GM23248 (cell line): ENCODE measurements at regions not wholly inside any gene's neighbourhood (a gene's known extent, or its start where the extent isn't known, plus 50 kb on each side); places are given as distances from the start of the nearest gene placed in this dataset.

ENCODE experiments used
- DNase-seq: peaks from one replicate; pipeline ENCODE4 v3.0.0-alpha.2; 2015
- H2AFZ ChIP-seq: fragments of 200-600 bp; sonication (generic); 2 replicates; pipeline ENCODE4 v1.6.1; 2016; ENCODE audit warnings: antibody characterized with exemption
- H3F3A ChIP-seq: fragments of 200-600 bp; sonication (generic); 2 replicates; pipeline ENCODE4 v1.6.1; 2016; ENCODE audit warnings: mild to moderate bottlenecking, antibody characterized with exemption, mixed run types; ENCODE audit not compliant: insufficient read depth
- H3K27ac ChIP-seq: fragments of 200-600 bp; sonication (generic); 2 replicates; pipeline ENCODE4 v1.5.1; 2016; ENCODE audit warnings: mild to moderate bottlenecking
- H3K27me3 ChIP-seq: fragments of 200-600 bp; sonication (generic); replicated peaks from 2 replicates; pipeline ENCODE4 v1.6.1; 2016; ENCODE audit warnings: mild to moderate bottlenecking; ENCODE audit not compliant: insufficient read depth
- H3K36me3 ChIP-seq: fragments of 200-600 bp; sonication (generic); 2 replicates; pipeline ENCODE4 v1.6.1; 2016; ENCODE audit warnings: low read depth, mild to moderate bottlenecking
- H3K4me1 ChIP-seq: fragments of 200-600 bp; sonication (generic); 2 replicates; pipeline ENCODE4 v1.6.1; 2016; ENCODE audit warnings: mild to moderate bottlenecking; ENCODE audit not compliant: insufficient read depth
- H3K4me2 ChIP-seq: fragments of 200-600 bp; sonication (generic); one replicate; pipeline ENCODE4 v1.6.1; 2016; ENCODE audit warnings: mild to moderate bottlenecking; ENCODE audit not compliant: unreplicated experiment
- H3K4me3 ChIP-seq: fragments of 200-600 bp; sonication (generic); 2 replicates; pipeline ENCODE4 v1.5.1; 2016; ENCODE audit warnings: mild to moderate bottlenecking
- H3K79me2 ChIP-seq: fragments of 200-600 bp; sonication (generic); 2 replicates; pipeline ENCODE4 v1.6.1; 2016; ENCODE audit warnings: mild to moderate bottlenecking; ENCODE audit not compliant: insufficient read depth
- H3K9ac ChIP-seq: fragments of 200-600 bp; sonication (generic); 2 replicates; pipeline ENCODE4 v1.6.1; 2016; ENCODE audit warnings: mild to moderate bottlenecking
- H3K9me2 ChIP-seq: fragments of 200-600 bp; sonication (generic); 2 replicates; pipeline ENCODE4 v1.6.1; 2016; ENCODE audit warnings: mixed run types, mild to moderate bottlenecking, moderate library complexity; ENCODE audit not compliant: insufficient read depth
- H3K9me3 ChIP-seq: fragments of 200-600 bp; sonication (generic); one replicate; pipeline ENCODE4 v1.6.1; 2017; ENCODE audit warnings: low read depth
- H4K20me1 ChIP-seq: fragments of 200-600 bp; sonication (generic); 2 replicates; pipeline ENCODE4 v1.6.0; 2016; ENCODE audit not compliant: insufficient read depth
- EZH2 ChIP-seq: fragments of 200-600 bp; sonication (generic); IDR thresholded peaks from 2 replicates; pipeline ENCODE4 v1.6.1; 2018; ENCODE audit warnings: antibody characterized with exemption, mild to moderate bottlenecking; ENCODE audit not compliant: insufficient read depth, poor library complexity, severe bottlenecking
- EZH2phosphoT487 ChIP-seq: fragments of 200-600 bp; sonication (generic); IDR thresholded peaks from 2 replicates; pipeline ENCODE4 v1.6.1; 2018; ENCODE audit warnings: antibody characterized with exemption, moderate library complexity, mild to moderate bottlenecking, low read depth; ENCODE audit not compliant: insufficient read depth
- WGBS, 2 experiments: methylation state at CpG; one replicate each; pipeline ENCODE4 v1.1.6; 2015 to 2017; ENCODE audit warnings: low lambda C conversion rate in 2 of 2, low coverage in 1 of 2; ENCODE audit errors: missing lambda C conversion rate in 2 of 2; 5-methylcytosine and 5-hydroxymethylcytosine counted together
- in situ Hi-C: fragments of 300-500 bp; cut with MboI; formaldehyde crosslinking; loops from 2 replicates; pipeline ENCODE4 v1.15.0; 2020

- peak; percentile 97 for DNase-seq
- Histone ChIP-seq H3K79me2 (no peaks in the 10 kb centered on the region), H2AFZ (peak overlapping the region; percentile 30), H3K9ac (peak overlapping the region; percentile 59), H3K4me2 (peak overlapping the region; percentile 84), H3K4me1 (peaks cover 44% of the 10 kb centered on the region), H3K9me3 (no peaks in the 10 kb centered on the region), H3K9me2 (no peaks in the 10 kb centered on the region), H3K27me3 (no peaks in the 10 kb centered on the region), H3F3A (peaks cover 35% of the 10 kb centered on the region), H3K36me3 (no peaks in the 10 kb centered on the region), H4K20me1 (no peaks in the 10 kb centered on the region), H3K4me3 (peak overlapping the region; percentile 58), H3K27ac (peak overlapping the region; percentile 85)
- 28 to 30% methylated on average over 7 of the region's 7 CpGs for WGBS, 2 experiments
- in situ Hi-C loops = loop anchor here (25.0 kb wide), 1 partner anchor 570 kb away; the partner anchor contains the start of gene KLF4
- TF ChIP-seq EZH2 (no peak), EZH2phosphoT487 (0 out of 2 replicates have a peak, but pooled peaks have one; percentile 0)
Measured at GRCh38 chr9:108057421-108058134, 568.0 kb upstream of the KLF4 start.

GRCh38 chr9:108056805-108057386 is 567.3 kb upstream of the KLF4 start:
- Histone ChIP-seq H3K27me3 (no peaks in the 10 kb centered on the region), H3K4me1 (peaks cover 44% of the 10 kb centered on the region)
- DNase-seq = peak; percentile 90

GRCh38 chr9:108056084-108056804 is 566.7 kb upstream of the KLF4 start:
- Histone ChIP-seq H3K9me2 (no peaks in the 10 kb centered on the region), H3K79me2 (no peaks in the 10 kb centered on the region), H3K36me3 (no peaks in the 10 kb centered on the region), H3F3A (peaks cover 35% of the 10 kb centered on the region), H3K27ac (peak overlapping the region; percentile 85), H3K4me3 (peak overlapping the region; percentile 58), H3K27me3 (no peaks in the 10 kb centered on the region), H3K4me1 (peaks cover 44% of the 10 kb centered on the region), H3K9me3 (no peaks in the 10 kb centered on the region), H4K20me1 (no peaks in the 10 kb centered on the region), H2AFZ (no peak overlapping the region), H3K4me2 (peak overlapping the region; percentile 84), H3K9ac (peak overlapping the region; percentile 59)
- peak; percentile 74 for DNase-seq
- TF ChIP-seq EZH2phosphoT487 = no peak
- no peak for TF ChIP-seq EZH2
- 30 to 33% methylated on average over 6 of the region's 6 CpGs for WGBS, 2 experiments
- in situ Hi-C loops = loop anchor here (25.0 kb wide), 1 partner anchor 569 kb away; the partner anchor contains the start of gene KLF4

More at GRCh38 chr9:108056805-108057386, 567.3 kb upstream of the KLF4 start:
- Histone ChIP-seq H3K9me3 (no peaks in the 10 kb centered on the region), H3K4me2 (peak overlapping the region; percentile 84), H4K20me1 (no peaks in the 10 kb centered on the region), H3F3A (peaks cover 35% of the 10 kb centered on the region), H2AFZ (no peak overlapping the region), H3K4me3 (peak overlapping the region; percentile 58), H3K9ac (peak overlapping the region; percentile 59), H3K27ac (peak overlapping the region; percentile 85), H3K9me2 (no peaks in the 10 kb centered on the region), H3K36me3 (no peaks in the 10 kb centered on the region), H3K79me2 (no peaks in the 10 kb centered on the region)
- TF ChIP-seq EZH2phosphoT487 (0 out of 2 replicates have a peak, but pooled peaks have one; percentile 20), EZH2 (no peak)
- in situ Hi-C loops = loop anchor here (25.0 kb wide), 1 partner anchor 570 kb away; the partner anchor contains the start of gene KLF4
- 0% methylated on average over 1 of the region's 1 CpG for WGBS, 2 experiments

GRCh38 chr9:108054131-108054630 is 564.6 kb upstream of the KLF4 start:
- Histone ChIP-seq H3K27me3 (no peaks in the 10 kb centered on the region), H2AFZ (peak overlapping the region; percentile 90), H3K9ac (peak overlapping the region; percentile 70), H3K27ac (peak overlapping the region; percentile 65), H3K4me2 (peak overlapping the region; percentile 60), H3F3A (peaks cover 50% of the 10 kb centered on the region), H3K4me3 (peak overlapping the region; percentile 17; the same call in 1 of the 2 replicates), H3K4me1 (peaks cover 57% of the 10 kb centered on the region), H4K20me1 (no peaks in the 10 kb centered on the region), H3K9me3 (no peaks in the 10 kb centered on the region), H3K79me2 (no peaks in the 10 kb centered on the region), H3K36me3 (no peaks in the 10 kb centered on the region), H3K9me2 (no peaks in the 10 kb centered on the region)
- no peak for TF ChIP-seq EZH2
- TF ChIP-seq EZH2phosphoT487 = no peak
- in situ Hi-C loops = loop anchor here (25.0 kb wide), 1 partner anchor 567 kb away; the partner anchor contains the start of gene KLF4
- DNase-seq = no peak
- 80 to 83% methylated on average over 3 of the region's 3 CpGs for WGBS, 2 experiments
